Thoracic aorta (tissue), 2 donors: ENCODE measurements at regions not wholly inside any gene's neighbourhood (a gene's known extent, or its start where the extent isn't known, plus 50 kb on each side); places are given as distances from the start of the nearest gene placed in this dataset.

Source experiments
- ATAC-seq: fragments of 150-250 bp; one replicate; pipeline ENCODE4 v1.8.0; 2017; ENCODE audit warnings: low read depth; ENCODE audit not compliant: insufficient number of reproducible peaks, low FRiP score
- DNase-seq: peaks from one replicate; pipeline ENCODE4 v3.0.0-alpha.2; 2020; ENCODE audit warnings: low spot score
- H3K27ac ChIP-seq, 2 donors: fragments of 200-600 bp; sonication (generic); 1 replicate in 1 of 2; 2 replicates in 1 of 2; pipeline ENCODE4 v1.5.1; 2016; ENCODE audit warnings: mild to moderate bottlenecking in 2 of 2, moderate library complexity in 2 of 2
- H3K27me3 ChIP-seq: fragments of 200-600 bp; sonication (generic); replicated peaks from 2 replicates; pipeline ENCODE4 v1.6.0; 2016; ENCODE audit warnings: mild to moderate bottlenecking; ENCODE audit not compliant: insufficient read depth
- H3K36me3 ChIP-seq: fragments of 200-600 bp; sonication (generic); one replicate; pipeline ENCODE4 v1.5.1; 2016
- H3K4me1 ChIP-seq, 2 donors: fragments of 200-600 bp; sonication (generic); 1 replicate in 1 of 2; 2 replicates in 1 of 2; pipeline versions ENCODE4 v1.5.1 to v1.6.0; 2016; ENCODE audit warnings: low read depth in 2 of 2, mild to moderate bottlenecking in 1 of 2; ENCODE audit not compliant: control insufficient read depth in 1 of 2
- H3K4me3 ChIP-seq: fragments of 200-600 bp; sonication (generic); 2 replicates; pipeline ENCODE4 v1.5.1; 2016; ENCODE audit warnings: mild to moderate bottlenecking
- H3K9me3 ChIP-seq: fragments of 200-600 bp; sonication (generic); 2 replicates; pipeline ENCODE4 v1.5.1; 2016
- TF ChIP-seq, protein P1 (sequence below): fragments of 200-600 bp; sonication (generic); IDR thresholded peaks from one replicate; pipeline ENCODE4 v1.5.1; 2019; ENCODE audit warnings: antibody characterized with exemption

DNA sequence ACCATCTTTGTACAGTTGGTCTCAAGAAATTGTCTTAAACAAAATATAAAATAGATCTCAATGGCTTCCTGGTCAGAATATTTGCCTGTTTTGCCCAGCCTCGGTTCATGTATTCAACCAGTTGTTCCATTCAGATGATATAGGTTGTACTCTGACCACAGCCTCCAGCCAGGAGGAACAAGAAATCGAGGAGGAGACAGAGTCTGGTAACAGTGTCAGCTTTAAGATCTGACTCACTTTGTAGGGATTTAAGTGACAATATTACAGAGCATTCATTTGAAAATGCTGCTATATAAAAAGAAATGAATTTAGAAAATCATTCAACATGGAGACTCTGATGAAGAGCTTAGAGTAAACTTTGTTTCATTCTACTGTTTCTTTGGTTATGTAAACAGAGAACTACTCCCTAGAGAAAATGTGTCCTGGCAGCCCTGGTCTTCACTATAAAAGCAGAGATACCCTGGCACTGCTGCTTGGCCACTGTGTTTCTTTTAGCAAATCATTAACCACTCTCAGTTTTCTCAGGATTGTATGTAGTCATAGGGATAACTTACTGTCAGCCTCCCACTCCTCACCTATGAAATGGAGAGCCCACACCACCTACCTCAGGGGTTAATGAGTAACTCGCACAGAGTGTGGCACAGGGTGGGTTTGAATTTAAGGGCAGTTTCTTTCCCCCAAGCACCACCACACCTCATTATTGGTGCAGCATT is 53.5 kb downstream of the PAGE2 start:
- no peak for ATAC-seq
- no peak for DNase-seq
- Histone ChIP-seq H3K9me3 (no peaks in the 10 kb centered on the region), H3K27me3 (no peaks in the 10 kb centered on the region), H3K4me1 (no peaks in the 10 kb centered on the region), H3K36me3 (no peaks in the 10 kb centered on the region), H3K27ac (no peak overlapping the region), H3K4me3 (no peak overlapping the region)
- TF ChIP-seq, protein P1, sequence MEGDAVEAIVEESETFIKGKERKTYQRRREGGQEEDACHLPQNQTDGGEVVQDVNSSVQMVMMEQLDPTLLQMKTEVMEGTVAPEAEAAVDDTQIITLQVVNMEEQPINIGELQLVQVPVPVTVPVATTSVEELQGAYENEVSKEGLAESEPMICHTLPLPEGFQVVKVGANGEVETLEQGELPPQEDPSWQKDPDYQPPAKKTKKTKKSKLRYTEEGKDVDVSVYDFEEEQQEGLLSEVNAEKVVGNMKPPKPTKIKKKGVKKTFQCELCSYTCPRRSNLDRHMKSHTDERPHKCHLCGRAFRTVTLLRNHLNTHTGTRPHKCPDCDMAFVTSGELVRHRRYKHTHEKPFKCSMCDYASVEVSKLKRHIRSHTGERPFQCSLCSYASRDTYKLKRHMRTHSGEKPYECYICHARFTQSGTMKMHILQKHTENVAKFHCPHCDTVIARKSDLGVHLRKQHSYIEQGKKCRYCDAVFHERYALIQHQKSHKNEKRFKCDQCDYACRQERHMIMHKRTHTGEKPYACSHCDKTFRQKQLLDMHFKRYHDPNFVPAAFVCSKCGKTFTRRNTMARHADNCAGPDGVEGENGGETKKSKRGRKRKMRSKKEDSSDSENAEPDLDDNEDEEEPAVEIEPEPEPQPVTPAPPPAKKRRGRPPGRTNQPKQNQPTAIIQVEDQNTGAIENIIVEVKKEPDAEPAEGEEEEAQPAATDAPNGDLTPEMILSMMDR = no peak

GRCh38 chrX:55142919-55143310 is 54.1 kb downstream of the PAGE2 start:
- Histone ChIP-seq H3K4me3 (no peak overlapping the region), H3K36me3 (no peaks in the 10 kb centered on the region), H3K27ac (no peak overlapping the region), H3K27me3 (no peaks in the 10 kb centered on the region), H3K4me1 (no peaks in the 10 kb centered on the region), H3K9me3 (no peaks in the 10 kb centered on the region)
- TF ChIP-seq, protein P1 = no peak
- ATAC-seq (no peak), DNase-seq (no peak)

- H3K27me3 ChIP-seq = no peaks in the 10 kb centered on the region
- no peak overlapping the region for H3K27ac ChIP-seq
- H3K4me3 ChIP-seq = no peak overlapping the region
- no peak for ATAC-seq
- no peaks in the 10 kb centered on the region for H3K36me3 ChIP-seq
- no peak for DNase-seq
- TF ChIP-seq, protein P1 = no peak
- H3K9me3 ChIP-seq = no peaks in the 10 kb centered on the region
- H3K4me1 ChIP-seq = no peaks in the 10 kb centered on the region
Observed at GRCh38 chrX:55143621-55144020, 54.8 kb downstream of the PAGE2 start.

DNA sequence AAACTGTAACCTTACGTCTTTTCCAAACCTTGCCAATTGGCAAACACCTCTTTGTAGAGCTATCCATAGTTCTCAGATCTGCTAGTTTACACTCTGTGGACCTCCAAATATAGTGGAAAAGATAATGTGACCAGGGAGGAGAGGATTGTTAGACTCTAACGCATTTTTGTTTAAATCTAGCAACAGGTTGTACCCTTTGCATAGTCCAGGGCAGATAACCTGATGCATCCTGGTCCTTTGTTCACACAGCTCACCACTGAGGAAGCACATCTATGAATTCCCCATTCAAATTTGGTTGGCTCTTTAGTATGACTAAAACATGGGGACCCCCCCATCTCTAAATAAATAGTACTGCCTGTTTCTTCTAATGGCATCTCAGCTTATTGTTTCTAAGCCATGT is 55.9 kb downstream of the PAGE2 start:
- no peak for DNase-seq
- Histone ChIP-seq H3K36me3 (no peaks in the 10 kb centered on the region), H3K27me3 (no peaks in the 10 kb centered on the region), H3K9me3 (no peaks in the 10 kb centered on the region), H3K27ac (no peak overlapping the region), H3K4me1 (no peaks in the 10 kb centered on the region), H3K4me3 (no peak overlapping the region)
- TF ChIP-seq, protein P1 = no peak
- no peak for ATAC-seq

DNA sequence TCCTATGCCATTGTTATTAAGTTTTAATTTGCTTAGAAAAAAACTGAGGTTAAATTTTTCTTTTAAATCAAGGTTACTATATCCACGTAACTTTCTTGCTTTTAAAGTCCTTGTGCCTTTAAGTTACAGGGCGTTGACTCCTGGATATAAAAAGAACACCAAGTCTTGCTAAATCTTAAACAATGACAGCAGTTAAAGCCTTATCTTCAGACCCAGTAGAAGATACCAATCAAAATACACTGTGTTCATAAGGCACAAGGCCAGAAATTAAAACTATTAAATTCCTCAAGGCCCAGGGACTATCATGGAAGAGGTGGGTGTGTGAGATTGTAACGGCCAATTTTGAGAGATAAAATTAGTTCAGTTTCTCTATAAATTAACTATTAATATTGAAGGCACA is 60.4 kb downstream of the PAGE2 start:
- H3K9me3 ChIP-seq = no peaks in the 10 kb centered on the region
- H3K27ac ChIP-seq = no peak overlapping the region
- H3K4me1 ChIP-seq = no peaks in the 10 kb centered on the region
- no peak for DNase-seq
- no peak overlapping the region for H3K4me3 ChIP-seq
- no peaks in the 10 kb centered on the region for H3K36me3 ChIP-seq
- TF ChIP-seq, protein P1 = no peak
- ATAC-seq = no peak
- no peaks in the 10 kb centered on the region for H3K27me3 ChIP-seq
